B cell (primary cell): ENCODE measurements at regions not wholly inside any gene's neighbourhood (a gene's known extent, or its start where the extent isn't known, plus 50 kb on each side); places are given as distances from the start of the nearest gene placed in this dataset.
"Not testable (repeated sequence)": the region's sequence is repeated elsewhere in the genome, so short reads cannot be mapped to it uniquely, and the experiment has no call there.

Experiments
- ATAC-seq: fragments of 200-7000 bp; cut with Tn5 transposase; one replicate; pipeline ENCODE4 v1.10.0; 2021; ENCODE audit warnings: low read depth, mild to moderate bottlenecking, moderate number of reproducible peaks, moderate library complexity
- CTCF ChIA-PET: fragments of 350-600 bp; sonication (Branson Sonifier 250); formaldehyde crosslinking; loops from one replicate; lab custom pipeline; 2021; ENCODE audit warnings: antibody characterized with exemption, inconsistent platforms; lab: Charles Lee
- POLR2A ChIA-PET: fragments of 350-600 bp; sonication (Branson Sonifier 250); formaldehyde crosslinking; loops from one replicate; lab custom pipeline; 2021; ENCODE audit warnings: antibody characterized with exemption; lab: Charles Lee
- DNase-seq: peaks from one replicate; pipeline ENCODE4 v3.0.0; 2013
- H2AFZ ChIP-seq: 2 replicates; pipeline ENCODE4 v1.6.1; 2012; ENCODE audit warnings: mild to moderate bottlenecking, low read depth, low read length; ENCODE audit not compliant: insufficient read depth, poor library complexity, severe bottlenecking
- H3K27ac ChIP-seq, 2 donors: 1 replicate in 1 of 2; 2 replicates in 1 of 2; pipeline ENCODE4 v1.5.1; 2012 to 2013; ENCODE audit warnings: low read length in 2 of 2, mild to moderate bottlenecking in 2 of 2, moderate library complexity in 1 of 2
- H3K27me3 ChIP-seq, 4 experiments: fragments of 200-600 bp in 1 of 4; sonication (generic) in 1 of 4; replicated peaks in 1 of 4; 1 replicate in 2 of 4; 2 replicates in 2 of 4; pipeline versions ENCODE4 v1.6.1 to v1.7.0; 2013 to 2016; ENCODE audit warnings: low read length in 3 of 4, mild to moderate bottlenecking in 2 of 4, mixed read lengths in 1 of 4, moderate library complexity in 1 of 4; ENCODE audit not compliant: insufficient read depth in 4 of 4, control insufficient read depth in 3 of 4; ENCODE audit errors: control extremely low read depth in 1 of 4
- H3K36me3 ChIP-seq, 2 experiments: replicated peaks in 1 of 2; 1 replicate in 1 of 2; 2 replicates in 1 of 2; pipeline versions ENCODE4 v1.6.1 to v1.7.1; 2013; ENCODE audit warnings: low read length in 1 of 2; ENCODE audit not compliant: insufficient read depth in 2 of 2, control insufficient read depth in 1 of 2; ENCODE audit errors: control extremely low read depth in 1 of 2, extremely low read depth in 1 of 2
- H3K4me1 ChIP-seq, 2 donors: fragments of 200-600 bp in 1 of 2; sonication (generic) in 1 of 2; 1 replicate in 1 of 2; 2 replicates in 1 of 2; pipeline versions ENCODE4 v1.5.1 to v1.6.1; 2013 to 2017; ENCODE audit warnings: low read length in 2 of 2; ENCODE audit not compliant: control insufficient read depth in 2 of 2, insufficient read depth in 2 of 2
- H3K4me2 ChIP-seq: replicated peaks from 2 replicates; pipeline ENCODE3; 2012; ENCODE audit warnings: mild to moderate bottlenecking, low read depth, low read length; ENCODE audit not compliant: poor library complexity, severe bottlenecking
- H3K4me3 ChIP-seq, 5 experiments: fragments of 200-600 bp in 1 of 5; sonication (generic) in 1 of 5; 1 replicate in 3 of 5; 2 replicates in 2 of 5; pipeline versions ENCODE4 v1.5.1 to v1.7.0; 2011 to 2016; ENCODE audit warnings: low read length in 4 of 5, mild to moderate bottlenecking in 4 of 5, low read depth in 2 of 5, control low read depth in 1 of 5, moderate library complexity in 1 of 5; ENCODE audit not compliant: insufficient read depth in 1 of 5; ENCODE audit errors: control extremely low read depth in 1 of 5, extremely low read depth in 1 of 5
- H3K79me2 ChIP-seq: fragments of 200-600 bp; sonication (generic); one replicate; pipeline ENCODE4 v1.6.0; 2016; ENCODE audit warnings: low read length; ENCODE audit not compliant: control insufficient read depth, insufficient read depth
- H3K9ac ChIP-seq: fragments of 200-600 bp; sonication (generic); 2 replicates; pipeline ENCODE4 v1.6.1; 2017; ENCODE audit warnings: mild to moderate bottlenecking, low read length, moderate library complexity
- H3K9me3 ChIP-seq, 3 donors: one replicate each; pipeline versions ENCODE4 v1.6.1 to v1.7.1; 2013; ENCODE audit warnings: low read length in 2 of 3; ENCODE audit not compliant: control insufficient read depth in 2 of 3, insufficient read depth in 1 of 3; ENCODE audit errors: control extremely low read depth in 1 of 3
- H4K20me1 ChIP-seq: 2 replicates; pipeline ENCODE4 v1.6.0; 2012; ENCODE audit warnings: mild to moderate bottlenecking, low read length; ENCODE audit not compliant: insufficient read depth, control insufficient read depth, poor library complexity, severe bottlenecking
- H3K27ac Mint-ChIP-seq: one replicate; pipeline ENCODE4 v1.8.0; 2021; ENCODE audit warnings: mixed read lengths
- H3K27me3 Mint-ChIP-seq: one replicate; pipeline ENCODE4 v1.8.0; 2021; ENCODE audit warnings: mixed read lengths
- H3K4me1 Mint-ChIP-seq: one replicate; pipeline ENCODE4 v1.8.0; 2021; ENCODE audit warnings: mixed read lengths
- H3K4me3 Mint-ChIP-seq: one replicate; pipeline ENCODE4 v1.8.0; 2021; ENCODE audit warnings: mixed read lengths
- H3K9me3 Mint-ChIP-seq: one replicate; pipeline ENCODE4 v1.8.0; 2022; ENCODE audit warnings: mixed read lengths; ENCODE audit not compliant: insufficient read depth
- CTCF ChIP-seq: fragments of 200-600 bp; IDR thresholded peaks from one replicate; pipeline ENCODE4 v1.8.0; 2022; ENCODE audit warnings: antibody characterized with exemption, mild to moderate bottlenecking
- EZH2 ChIP-seq: IDR thresholded peaks from 2 replicates; pipeline ENCODE4 v1.6.1; 2012; ENCODE audit warnings: borderline replicate concordance, low read depth, mild to moderate bottlenecking, moderate library complexity, low read length; ENCODE audit not compliant: insufficient read depth, poor library complexity, severe bottlenecking
- WGBS: methylation state at CpG from one replicate; pipeline ENCODE4 v1.1.5; 2013; ENCODE audit warnings: missing lambda C conversion rate; ENCODE audit not compliant: insufficient coverage; 5-methylcytosine and 5-hydroxymethylcytosine counted together
- intact Hi-C: fragments of 100-400 bp; cut with micrococcal nuclease; formaldehyde crosslinking; loops from one replicate; pipeline ENCODE4 v1.10.0; 2022

- H3K4me3 ChIP-seq = no peak overlapping the region
- H3K4me1 Mint-ChIP-seq = no peaks in the 10 kb centered on the region
Measured at GRCh38 chr7:112958775-112959174, 127.9 kb downstream of the GPR85 start.

GRCh38 chr7:112957901-112958300 is 128.7 kb downstream of the GPR85 start:
- Histone ChIP-seq H3K4me3 (no peak overlapping the region), H3K79me2 (no peaks in the 10 kb centered on the region), H3K9me3 (peaks cover 0 to 2% (median 0%) of the 10 kb centered on the region in 3 donors), H3K27me3 (peaks cover 0 to 7% (median 0%) of the 10 kb centered on the region in 4 experiments), H3K4me2 (no peak overlapping the region), H3K4me1 (no peaks in the 10 kb centered on the region), H3K9ac (no peak overlapping the region), H2AFZ (no peak overlapping the region), H3K27ac (no peak overlapping the region), H3K36me3 (no peaks in the 10 kb centered on the region), H4K20me1 (no peaks in the 10 kb centered on the region)
- no peak overlapping the region for H3K4me3 Mint-ChIP-seq
- intact Hi-C loops = no loop called here
- DNase-seq (no peak), ATAC-seq (no peak)
- ChIA-PET CTCF (no interaction called here), POLR2A (no interaction called here)
- H3K27ac Mint-ChIP-seq = no peak overlapping the region
- H3K27me3 Mint-ChIP-seq = peaks cover 30% of the 10 kb centered on the region
- H3K9me3 Mint-ChIP-seq = no peaks in the 10 kb centered on the region
- H3K4me1 Mint-ChIP-seq = no peaks in the 10 kb centered on the region
- TF ChIP-seq EZH2 (no peak), CTCF (no peak)

More at GRCh38 chr7:112958775-112959174, 127.9 kb downstream of the GPR85 start:
- Mint-ChIP-seq H3K4me3 (no peak overlapping the region), H3K9me3 (no peaks in the 10 kb centered on the region), H3K27ac (no peak overlapping the region), H3K27me3 (peaks cover 38% of the 10 kb centered on the region)
- Histone ChIP-seq H3K9me3 (peaks cover 0 to 2% (median 0%) of the 10 kb centered on the region in 3 donors), H3K27ac (no peak overlapping the region), H3K4me2 (no peak overlapping the region), H4K20me1 (no peaks in the 10 kb centered on the region), H3K4me1 (no peaks in the 10 kb centered on the region), H2AFZ (no peak overlapping the region), H3K79me2 (no peaks in the 10 kb centered on the region), H3K9ac (no peak overlapping the region), H3K27me3 (peaks cover 0 to 7% (median 0%) of the 10 kb centered on the region in 4 experiments), H3K36me3 (no peaks in the 10 kb centered on the region)
- TF ChIP-seq EZH2 (no peak), CTCF (no peak)
- ChIA-PET POLR2A (no interaction called here), CTCF (no interaction called here)
- intact Hi-C loops = no loop called here
- DNase-seq = no peak
- ATAC-seq = no peak

GRCh38 chr7:112953031-112953430 is 133.6 kb downstream of the GPR85 start:
- CTCF ChIA-PET, DNase-seq, H3K27ac Mint-ChIP-seq, H3K79me2 ChIP-seq, H3K9me3 Mint-ChIP-seq, H3K36me3 ChIP-seq, H3K4me2 ChIP-seq, POLR2A ChIA-PET, intact Hi-C loops, H3K4me1 ChIP-seq, H3K4me3 ChIP-seq, H3K27ac ChIP-seq, H2AFZ ChIP-seq, H3K9me3 ChIP-seq, H4K20me1 ChIP-seq, H3K4me3 Mint-ChIP-seq, H3K27me3 ChIP-seq, H3K4me1 Mint-ChIP-seq, H3K9ac ChIP-seq, ATAC-seq: not testable (repeated sequence)
- WGBS = no CpG with 5 or more reads among the region's 3 CpGs
- peaks cover 49% of the 10 kb centered on the region for H3K27me3 Mint-ChIP-seq
